ENCODE measurements at regions not wholly inside any gene's neighbourhood (a gene's known extent, or its start where the extent isn't known, plus 50 kb on each side); places are given as distances from the start of the nearest gene placed in this dataset.

GRCh38 chr2:9725106-9725505 lies 94.3 kb upstream of the YWHAQ start:
- TF ChIP-seq TARDBP (IDR thresholded peaks at IDR 0.05), result no peak
- no peak for TF ChIP-seq HDGF (IDR thresholded peaks at IDR 0.05; ENCODE audit: borderline replicate concordance)
- no peak for TF ChIP-seq ARNT (IDR thresholded peaks at IDR 0.05)
- TF ChIP-seq L3MBTL2 (conservative IDR thresholded peaks at IDR 0.05), result no peak
- no peak for TF ChIP-seq SP1 (IDR thresholded peaks at IDR 0.05)
- TF ChIP-seq FOXM1 (IDR thresholded peaks at IDR 0.05; ENCODE audit: borderline replicate concordance), result no peak
- no peak for TF ChIP-seq ELF4 (IDR thresholded peaks at IDR 0.05)
- no peak for TF ChIP-seq ZNF384 (IDR thresholded peaks at IDR 0.05)
- no peak for TF ChIP-seq LEF1 (IDR thresholded peaks at IDR 0.05; ENCODE audit: borderline replicate concordance)
- TF ChIP-seq PKNOX1 (IDR thresholded peaks at IDR 0.05), result no peak
- no peak for TF ChIP-seq BHLHE40 (IDR thresholded peaks at IDR 0.05; ENCODE audit: borderline replicate concordance)

Measured in HEK293T (cell line).